ENCODE measurements at regions not wholly inside any gene's neighbourhood (a gene's known extent, or its start where the extent isn't known, plus 50 kb on each side); places are given as distances from the start of the nearest gene placed in this dataset.

GRCh38 chr4:153154007-153154975, 50.0 kb upstream of the TRIM2 start:
- ChIA-PET POLR2A (no interaction called here), CTCF (ENCODE audit: unreplicated experiment) (no interaction called here)

More at GRCh38 chr4:153154007-153154975, 50.0 kb upstream of the TRIM2 start:
- Histone ChIP-seq H3K4me1 (ENCODE audit: insufficient read depth, low read length, poor library complexity, severe bottlenecking) (peaks cover 23% of the 10 kb centered on the region), H3K4me3 (ENCODE audit: low read depth, low read length, poor library complexity, severe bottlenecking) (no peak overlapping the region), H4K20me1 (ENCODE audit: insufficient read depth, low read length) (no peaks in the 10 kb centered on the region), H3K4me2 (ENCODE audit: low read length) (peak overlapping the region; percentile 45; the same call in 1 of the 2 replicates), H3K36me3 (ENCODE audit: insufficient read depth, low read length) (no peaks in the 10 kb centered on the region), H3K9me2 (ENCODE audit: insufficient read depth, low read length) (no peaks in the 10 kb centered on the region), H3K9me3 (ENCODE audit: low read length) (no peaks in the 10 kb centered on the region), H2AFZ (ENCODE audit: low read length) (peak overlapping the region; percentile 20; the same call in 1 of the 2 replicates), H3K27ac (ENCODE audit: low read depth, low read length, poor library complexity, severe bottlenecking) (no peak overlapping the region), H3K79me2 (ENCODE audit: insufficient read depth, low read depth, low read length) (no peaks in the 10 kb centered on the region)
- no TSS peak for BruUV-seq (replicated peaks)
- DNase-seq (ENCODE audit: low spot score), result no peak
- no peak for TF ChIP-seq EZH2phosphoT487 (IDR thresholded peaks at IDR 0.05; ENCODE audit: borderline replicate concordance, low read depth, low read length)
- no peak for TF ChIP-seq CTCF (conservative IDR thresholded peaks at IDR 0.05; ENCODE audit: low read length)
- intact Hi-C loops (cut with micrococcal nuclease; ENCODE audit: unreplicated experiment), result no loop called here

Data from OCI-LY7 (cell line).